DOHH2 (cell line): ENCODE measurements at regions not wholly inside any gene's neighbourhood (a gene's known extent, or its start where the extent isn't known, plus 50 kb on each side); places are given as distances from the start of the nearest gene placed in this dataset.

Experiments used
- H3F3A ChIP-seq: fragments of 200-600 bp; sonication (generic), shearing (Covaris generic); 2 replicates; pipeline ENCODE4 v1.6.0; 2016; ENCODE audit warnings: antibody characterized with exemption, mild to moderate bottlenecking; ENCODE audit not compliant: control insufficient read depth, insufficient read depth
- H3K27ac ChIP-seq: fragments of 200-600 bp; sonication (generic); 2 replicates; pipeline ENCODE4 v1.5.1; 2014; ENCODE audit warnings: low read depth, mild to moderate bottlenecking, low read length, moderate library complexity
- H3K27me3 ChIP-seq: fragments of 200-600 bp; sonication (generic); 2 replicates; pipeline ENCODE4 v1.6.1; 2014; ENCODE audit warnings: mild to moderate bottlenecking, low read length, mixed read lengths; ENCODE audit not compliant: control insufficient read depth
- H3K36me3 ChIP-seq: fragments of 200-600 bp; sonication (generic); 2 replicates; pipeline ENCODE4 v1.6.1; 2014; ENCODE audit warnings: mild to moderate bottlenecking, low read length, moderate library complexity, mixed read lengths; ENCODE audit not compliant: control insufficient read depth
- H3K4me1 ChIP-seq: fragments of 200-600 bp; sonication (generic); 2 replicates; pipeline ENCODE4 v1.6.1; 2014; ENCODE audit warnings: mild to moderate bottlenecking, low read length, mixed read lengths; ENCODE audit not compliant: control insufficient read depth
- H3K4me2 ChIP-seq: fragments of 200-600 bp; sonication (generic); 2 replicates; pipeline ENCODE4 v1.6.0; 2014; ENCODE audit warnings: mild to moderate bottlenecking, low read length, moderate library complexity
- H3K4me3 ChIP-seq: fragments of 200-600 bp; sonication (generic); 2 replicates; pipeline ENCODE4 v1.5.1; 2014; ENCODE audit warnings: mild to moderate bottlenecking, low read length, mixed read lengths
- H3K79me2 ChIP-seq: fragments of 200-600 bp; sonication (generic); 2 replicates; pipeline ENCODE4 v1.6.1; 2014; ENCODE audit warnings: mild to moderate bottlenecking, low read length, mixed read lengths; ENCODE audit not compliant: control insufficient read depth
- H3K9me2 ChIP-seq: fragments of 200-600 bp; sonication (generic); replicated peaks from 2 replicates; pipeline ENCODE4 v1.6.1; 2014; ENCODE audit warnings: mild to moderate bottlenecking, low read length, mixed read lengths; ENCODE audit not compliant: control insufficient read depth
- H3K9me3 ChIP-seq: fragments of 200-600 bp; sonication (generic); 2 replicates; pipeline ENCODE4 v1.6.1; 2014; ENCODE audit warnings: antibody characterized with exemption, low read length, mixed read lengths; ENCODE audit not compliant: control insufficient read depth, insufficient read depth
- H4K20me1 ChIP-seq: fragments of 200-600 bp; sonication (generic); 2 replicates; pipeline ENCODE4 v1.6.0; 2014; ENCODE audit warnings: low read depth, mild to moderate bottlenecking, antibody characterized with exemption, low read length, moderate library complexity; ENCODE audit not compliant: control insufficient read depth, insufficient read depth
- CTCF ChIP-seq: fragments of 200-600 bp; sonication (generic); IDR thresholded peaks from one replicate; pipeline ENCODE4 v1.5.1; 2014; ENCODE audit warnings: antibody characterized with exemption, mild to moderate bottlenecking, low read depth, low read length; ENCODE audit not compliant: poor library complexity, severe bottlenecking
- EZH2phosphoT487 ChIP-seq: fragments of 200-600 bp; sonication (generic); IDR thresholded peaks from 2 replicates; pipeline ENCODE4 v1.6.1; 2017; ENCODE audit warnings: borderline replicate concordance, mild to moderate bottlenecking, antibody characterized with exemption, low read length, moderate library complexity, mixed read lengths

DNA sequence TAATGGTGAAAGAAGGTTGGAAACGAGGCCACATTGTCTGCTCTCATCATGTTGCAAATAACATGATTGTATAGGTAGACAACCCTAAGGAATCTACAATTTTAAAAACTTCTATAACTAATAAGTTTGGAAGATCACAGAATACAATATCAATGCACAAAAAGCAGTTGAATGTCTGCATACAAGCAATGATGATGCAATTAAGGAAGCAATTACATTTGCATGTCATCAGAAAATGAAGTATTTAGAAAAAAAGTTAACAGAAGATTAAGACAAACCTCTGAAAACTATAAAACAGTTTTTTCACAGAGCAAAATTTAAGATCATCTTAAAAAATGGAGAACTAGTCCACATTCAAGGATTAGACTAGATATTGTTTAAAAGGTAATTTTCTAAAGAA lies 181.1 kb downstream of the METTL4 start:
- Histone ChIP-seq H3K36me3 (no peaks in the 10 kb centered on the region), H3K27ac (no peak overlapping the region), H3K4me3 (no peak overlapping the region), H3K79me2 (no peaks in the 10 kb centered on the region), H4K20me1 (no peaks in the 10 kb centered on the region), H3K27me3 (no peaks in the 10 kb centered on the region), H3K9me2 (no peaks in the 10 kb centered on the region), H3K4me2 (no peak overlapping the region), H3K4me1 (no peaks in the 10 kb centered on the region), H3K9me3 (no peaks in the 10 kb centered on the region), H3F3A (no peaks in the 10 kb centered on the region)
- no peak for TF ChIP-seq CTCF
- no peak for TF ChIP-seq EZH2phosphoT487

- Histone ChIP-seq H3K27ac (no peak overlapping the region), H3K4me2 (no peak overlapping the region), H3K79me2 (no peaks in the 10 kb centered on the region), H3K9me3 (no peaks in the 10 kb centered on the region), H3K36me3 (no peaks in the 10 kb centered on the region), H3K9me2 (no peaks in the 10 kb centered on the region), H4K20me1 (no peaks in the 10 kb centered on the region), H3K4me1 (no peaks in the 10 kb centered on the region), H3F3A (no peaks in the 10 kb centered on the region), H3K27me3 (no peaks in the 10 kb centered on the region), H3K4me3 (no peak overlapping the region)
- TF ChIP-seq CTCF (no peak), EZH2phosphoT487 (no peak)
These were observed 179.8 kb downstream of the METTL4 start for GRCh38 chr18:2391470-2391869.

- no peak overlapping the region for H3K27ac ChIP-seq
- H3K36me3 ChIP-seq = no peaks in the 10 kb centered on the region
- H3F3A ChIP-seq = no peaks in the 10 kb centered on the region
- no peaks in the 10 kb centered on the region for H3K79me2 ChIP-seq
- no peaks in the 10 kb centered on the region for H3K4me1 ChIP-seq
- no peaks in the 10 kb centered on the region for H3K9me3 ChIP-seq
- H3K4me3 ChIP-seq = no peak overlapping the region
- TF ChIP-seq EZH2phosphoT487 = no peak
- TF ChIP-seq CTCF = no peak
- no peaks in the 10 kb centered on the region for H4K20me1 ChIP-seq
- H3K4me2 ChIP-seq = no peak overlapping the region
- no peaks in the 10 kb centered on the region for H3K27me3 ChIP-seq
- H3K9me2 ChIP-seq = no peaks in the 10 kb centered on the region
These were observed 178.9 kb downstream of the METTL4 start for GRCh38 chr18:2392446-2392845.

GRCh38 chr18:2394684-2395083 lies 176.6 kb downstream of the METTL4 start:
- Histone ChIP-seq H3K4me2 (no peak overlapping the region), H3K4me3 (no peak overlapping the region), H3K27ac (no peak overlapping the region), H3K27me3 (no peaks in the 10 kb centered on the region), H4K20me1 (no peaks in the 10 kb centered on the region), H3K9me3 (no peaks in the 10 kb centered on the region), H3K79me2 (no peaks in the 10 kb centered on the region), H3K9me2 (no peaks in the 10 kb centered on the region), H3F3A (no peaks in the 10 kb centered on the region), H3K4me1 (no peaks in the 10 kb centered on the region), H3K36me3 (no peaks in the 10 kb centered on the region)
- no peak for TF ChIP-seq CTCF
- TF ChIP-seq EZH2phosphoT487 = no peak
